GM21367 (cell line): ENCODE measurements at regions not wholly inside any gene's neighbourhood (a gene's known extent, or its start where the extent isn't known, plus 50 kb on each side); places are given as distances from the start of the nearest gene placed in this dataset.
A peak's percentile ranks its signal among the peaks of the same experiment; 100 is the strongest.

ENCODE experiments used
- ATAC-seq: cut with Tn5 transposase; IDR thresholded peaks from one replicate; pipeline ENCODE4 v1.9.1; 2021; ENCODE audit not compliant: unreplicated experiment

DNA sequence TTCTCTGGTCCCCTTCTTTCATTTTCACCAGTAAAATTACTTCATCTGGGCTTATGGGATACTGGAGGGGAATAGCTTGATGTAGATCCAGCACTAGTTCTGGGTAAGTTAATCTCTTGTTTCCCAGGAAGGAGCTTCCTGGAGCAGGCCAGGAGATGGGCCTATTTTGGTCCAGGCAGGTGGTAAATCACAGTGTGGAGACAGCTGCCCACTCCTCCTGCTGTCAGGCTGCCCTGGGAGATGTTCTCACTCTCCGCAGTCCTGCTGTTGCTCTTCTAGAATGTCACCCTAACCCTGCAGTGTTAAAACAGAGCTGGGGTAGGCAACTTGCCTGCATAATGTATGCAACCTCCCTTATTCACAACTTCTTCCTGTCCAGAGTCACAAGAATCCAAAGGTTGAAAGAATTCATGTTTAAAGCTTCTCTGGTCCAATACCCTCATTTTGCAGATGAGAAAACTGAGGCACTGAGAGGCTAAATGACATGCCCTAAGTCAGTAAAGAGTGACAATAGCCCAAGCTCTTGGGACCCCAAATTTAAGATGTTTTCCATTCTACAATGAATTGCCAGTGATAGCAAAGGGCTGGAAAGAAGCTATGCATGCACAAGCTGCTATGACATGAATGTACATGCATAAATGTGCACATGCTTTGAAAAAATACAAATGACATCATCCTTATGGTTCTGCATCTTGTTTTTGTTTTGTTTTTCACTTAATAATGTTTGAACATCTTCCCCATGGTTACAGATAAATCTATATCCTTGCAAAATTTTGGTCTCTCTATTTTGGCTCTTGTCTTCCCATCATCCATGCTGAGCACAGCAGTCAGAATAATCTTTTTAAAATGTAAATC, 71.8 kb upstream of the ADRA1B start:
- no peak for ATAC-seq

DNA sequence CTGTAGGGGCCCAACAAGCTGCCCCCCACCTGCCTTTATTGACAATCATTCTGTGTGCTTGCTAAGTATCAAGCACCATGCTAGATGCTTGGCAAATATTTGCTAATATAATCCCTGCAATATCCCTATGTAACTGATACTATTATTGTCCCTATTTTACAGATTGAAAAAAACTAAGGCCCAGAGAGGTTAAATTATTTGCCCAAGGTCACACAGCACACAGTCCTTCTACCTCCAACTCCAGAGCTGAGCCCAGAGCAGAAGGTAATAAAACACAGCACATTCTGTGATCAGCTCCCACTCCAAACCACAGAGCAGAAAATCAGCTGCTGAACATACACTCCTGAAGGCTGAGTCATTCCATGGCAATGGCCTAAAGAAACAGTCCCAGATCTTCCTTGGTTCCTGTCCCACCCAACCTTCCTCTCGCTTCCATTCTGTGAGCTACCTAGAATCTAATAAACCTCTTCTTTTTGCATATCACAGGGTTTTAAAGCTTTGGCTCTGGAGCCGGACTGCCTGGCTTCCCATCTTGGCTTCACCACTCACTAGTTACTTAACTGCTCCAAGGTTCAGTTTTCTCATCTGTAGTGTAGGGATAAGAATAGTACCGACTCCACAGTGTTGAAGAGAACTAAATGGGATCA, 66.7 kb upstream of the ADRA1B start:
- ATAC-seq = no peak

DNA sequence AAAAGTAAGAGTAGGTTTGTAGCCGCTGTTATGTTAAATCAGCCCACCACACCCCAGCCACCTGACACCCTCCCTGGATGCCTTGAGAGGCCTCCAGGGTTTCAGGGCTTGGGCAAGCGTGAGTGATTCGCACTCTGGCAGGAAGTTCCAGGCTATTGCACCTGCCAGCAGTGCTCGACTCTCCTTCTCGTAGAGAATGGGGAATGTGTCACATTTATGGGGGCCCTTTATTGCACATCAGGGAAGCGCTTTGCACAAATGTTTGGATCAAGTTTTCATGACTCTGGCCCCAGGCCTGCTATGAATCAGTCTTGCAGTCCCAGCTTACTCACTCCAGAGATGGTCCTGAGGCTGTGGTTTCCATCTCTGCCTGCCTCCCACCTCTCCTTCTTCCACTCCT, 66.1 kb upstream of the ADRA1B start:
- ATAC-seq = no peak

DNA sequence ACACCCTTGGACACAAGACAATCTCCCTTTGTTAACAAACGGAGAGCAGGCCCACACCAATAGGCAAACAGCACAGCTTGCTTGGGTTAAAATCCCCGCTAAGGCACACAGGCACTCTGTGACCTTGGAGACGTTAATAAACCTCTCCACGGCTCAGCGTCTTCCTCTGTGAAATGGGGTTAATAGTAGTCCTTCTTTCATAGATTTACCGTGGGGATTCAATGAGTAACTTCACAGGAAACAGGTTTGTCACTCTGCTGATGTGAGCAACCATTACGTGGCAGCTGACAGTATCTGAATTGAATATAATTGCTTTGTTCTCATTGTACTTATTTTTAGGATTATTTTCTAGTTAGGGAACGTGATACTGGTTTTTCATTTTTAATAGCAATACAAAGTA, 65.2 kb upstream of the ADRA1B start:
- no peak for ATAC-seq

DNA sequence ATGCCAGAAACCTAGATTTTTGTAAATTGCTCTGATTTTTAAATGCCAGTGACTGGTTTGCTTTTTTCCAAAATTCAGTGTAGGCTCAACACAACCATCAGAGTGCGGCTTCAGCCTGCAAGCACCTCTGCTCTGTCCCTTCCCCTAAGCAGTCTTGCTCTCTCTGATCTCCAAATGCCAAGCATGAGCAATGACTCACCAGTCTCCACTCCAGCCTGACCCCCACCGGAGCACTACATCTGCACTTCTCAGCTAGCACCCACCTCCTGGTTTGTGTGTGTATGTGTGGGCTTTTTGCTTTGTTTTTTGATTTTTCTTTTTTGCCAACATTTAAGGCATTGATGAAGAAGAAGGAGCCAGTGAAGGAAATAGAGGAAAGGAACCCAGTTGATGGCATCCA, 61.4 kb upstream of the ADRA1B start:
- ATAC-seq = no peak

DNA sequence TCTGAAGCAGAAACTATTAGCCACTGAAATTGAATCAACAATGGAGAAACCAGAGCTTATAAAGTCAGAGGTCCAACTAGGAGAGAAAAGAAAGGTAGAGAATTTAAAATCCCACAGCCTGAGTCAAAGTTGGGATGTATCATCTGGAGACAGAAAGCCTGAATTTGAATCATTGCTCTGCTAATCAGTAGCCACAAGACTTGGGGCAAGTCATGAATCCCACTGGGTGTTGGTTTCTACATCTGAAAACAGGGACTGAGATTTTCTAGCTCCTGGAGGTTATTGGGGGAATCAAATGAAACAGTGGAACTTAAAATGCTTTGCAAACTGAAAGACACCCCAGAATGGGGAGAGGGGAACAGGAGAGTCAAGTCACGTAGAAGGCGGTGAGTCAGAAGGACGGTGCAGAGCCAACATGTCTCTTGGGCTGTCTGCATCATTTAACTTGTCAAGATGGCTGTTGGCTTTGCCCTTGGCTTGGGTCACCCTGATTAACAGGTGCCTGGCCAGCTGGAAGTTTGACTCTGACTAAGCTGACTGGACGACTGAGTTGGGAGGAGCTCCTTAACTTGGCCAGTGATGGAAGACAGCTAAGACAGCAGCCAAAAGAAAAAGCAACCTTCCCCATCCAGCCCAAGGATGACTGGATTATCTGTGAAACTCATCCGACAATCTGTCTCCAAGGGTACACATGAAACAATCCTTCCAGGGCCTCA, 60.6 kb upstream of the ADRA1B start:
- no peak for ATAC-seq

DNA sequence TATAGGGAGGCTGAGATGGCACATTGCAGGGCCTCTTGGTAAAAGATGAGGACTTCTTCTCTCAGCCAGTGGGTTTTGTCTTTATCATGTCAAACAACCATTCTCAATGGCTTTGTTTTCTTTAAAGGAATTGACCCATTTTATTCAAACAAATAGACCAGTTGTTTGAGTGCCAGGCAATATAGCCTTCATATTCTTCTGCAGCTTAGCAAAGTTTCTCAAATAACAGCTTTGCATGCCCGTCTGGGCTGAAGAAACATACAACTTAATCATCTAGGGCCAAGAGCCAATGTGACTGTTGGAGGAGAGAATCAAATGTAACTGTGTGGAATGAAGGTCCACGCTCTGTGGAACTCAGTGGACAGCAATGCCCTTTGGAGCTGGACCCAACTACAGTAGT, 57.4 kb upstream of the ADRA1B start:
- ATAC-seq = no peak

DNA sequence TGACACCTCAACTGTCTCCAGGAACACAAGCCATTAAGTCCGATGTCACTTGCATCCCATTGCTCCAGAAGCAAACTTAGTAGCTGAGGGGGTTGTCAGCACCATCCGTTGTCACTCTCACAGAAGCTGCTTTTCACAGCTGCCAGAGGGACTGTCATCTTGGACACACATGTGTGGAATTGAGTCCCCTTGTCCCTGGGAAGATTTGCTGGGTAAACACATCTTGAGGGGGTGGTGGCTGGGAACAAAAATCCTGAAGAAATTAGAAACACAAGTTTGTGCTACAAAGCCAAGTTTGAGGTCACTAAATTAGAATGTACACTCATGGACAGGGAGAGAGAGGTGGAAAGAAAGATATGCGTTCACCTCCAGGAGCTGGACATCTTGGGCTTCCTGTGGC, 55.2 kb upstream of the ADRA1B start:
- no peak for ATAC-seq

DNA sequence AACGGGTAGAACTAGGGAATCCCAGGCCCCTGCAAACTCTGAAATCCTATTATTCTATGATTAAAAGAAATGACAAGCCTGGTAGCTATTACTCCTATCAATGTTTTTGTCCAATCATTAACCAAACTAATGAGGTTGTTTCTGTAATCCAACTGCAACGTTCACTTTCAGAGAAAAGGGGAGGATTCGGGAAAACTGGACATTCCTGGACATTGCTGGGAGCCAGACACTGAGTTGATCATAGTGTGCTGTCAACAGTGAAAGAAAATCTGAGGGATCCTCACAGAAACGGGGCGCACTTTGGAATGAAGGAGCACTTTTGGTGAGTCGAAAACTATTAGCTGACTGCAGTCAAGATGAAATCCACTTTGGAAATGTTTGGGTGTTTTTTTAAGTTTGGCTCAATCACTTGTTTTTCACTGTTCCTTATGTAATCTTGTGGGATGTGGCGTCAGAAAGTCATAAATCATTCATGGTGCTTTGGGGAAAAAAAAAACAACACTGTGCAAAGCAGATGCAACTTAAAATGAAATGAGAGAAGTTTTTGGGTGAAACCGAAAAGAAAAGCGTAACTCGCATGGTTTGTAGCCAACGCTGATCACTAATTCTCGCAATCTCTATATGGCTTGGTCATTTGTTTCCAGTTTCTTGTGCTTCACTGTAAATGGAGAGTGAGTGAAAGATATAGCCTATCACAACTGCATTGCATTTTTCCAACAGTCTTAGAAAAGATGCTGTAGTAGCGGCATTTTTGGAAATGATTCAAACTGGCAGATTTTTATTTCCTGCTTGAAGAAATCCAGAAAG, 51.2 kb upstream of the ADRA1B start:
- ATAC-seq = peak; percentile 86

DNA sequence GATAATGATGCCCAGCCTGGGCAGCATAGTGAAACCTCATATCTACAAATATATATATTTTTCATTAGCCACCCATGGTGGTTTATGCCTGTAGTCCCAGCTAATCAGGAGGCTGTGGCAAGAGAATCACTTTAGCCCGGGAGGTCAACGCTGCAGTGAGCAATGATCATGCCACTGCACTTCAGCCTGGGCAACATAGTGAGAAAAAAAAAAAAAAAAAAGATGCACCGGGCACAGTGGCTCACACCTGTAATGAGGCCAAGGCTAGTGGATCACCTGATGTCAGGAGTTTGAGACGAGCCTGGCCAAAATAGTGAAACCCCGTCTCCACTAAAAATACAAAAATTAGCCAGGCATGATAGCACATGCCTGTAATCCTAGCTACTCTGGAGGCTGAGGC, 50.2 kb upstream of the ADRA1B start:
- ATAC-seq = no peak
